Stimulated activated CD8-positive, alpha-beta memory T cell treated with anti-CD3 and anti-CD28 coated beads, Interleukin-4, amount 100 ng/mL, for 1 hour (primary cell): ENCODE measurements at regions not wholly inside any gene's neighbourhood (a gene's known extent, or its start where the extent isn't known, plus 50 kb on each side); places are given as distances from the start of the nearest gene placed in this dataset.
"Not testable (repeated sequence)": the region's sequence is repeated elsewhere in the genome, so short reads cannot be mapped to it uniquely, and the experiment has no call there.

Source experiments
- DNase-seq, 2 donors: peaks; one replicate each; pipeline ENCODE4 v3.0.0-alpha.2; 2020; ENCODE audit warnings: low read depth in 2 of 2, low spot score in 1 of 2

DNA sequence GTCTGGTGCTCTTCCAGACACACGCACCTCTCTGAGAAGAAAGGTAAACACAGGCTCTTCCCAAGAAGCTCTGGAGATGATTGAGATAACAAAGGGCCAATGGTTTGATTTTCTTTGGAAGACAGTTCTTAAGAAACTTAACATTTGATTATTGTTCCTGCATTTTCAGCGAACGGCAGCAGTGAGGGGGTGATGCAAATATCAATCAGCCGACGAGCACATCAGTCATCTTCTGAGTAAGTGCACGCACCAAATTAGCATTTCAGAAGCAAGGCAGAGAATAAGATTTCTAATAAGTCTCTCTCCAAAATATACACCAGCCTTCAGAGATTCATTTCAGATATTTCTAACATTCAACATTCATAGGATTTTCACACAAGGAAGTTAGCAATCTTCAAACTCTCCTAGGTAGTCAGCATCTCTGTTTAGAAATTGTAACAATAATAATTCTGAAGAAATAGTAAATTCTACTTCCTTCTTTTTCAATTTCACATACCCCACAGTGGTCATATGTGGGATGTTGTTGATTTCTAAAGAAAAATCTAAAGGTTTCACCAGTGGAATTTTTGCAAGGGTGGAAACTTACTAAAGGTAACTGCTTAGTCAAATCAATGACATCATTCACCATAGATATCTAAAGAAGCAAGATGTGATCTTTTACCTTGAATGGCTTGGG lies 250.3 kb downstream of the SEC61B start:
- DNase-seq, result no peak

DNA sequence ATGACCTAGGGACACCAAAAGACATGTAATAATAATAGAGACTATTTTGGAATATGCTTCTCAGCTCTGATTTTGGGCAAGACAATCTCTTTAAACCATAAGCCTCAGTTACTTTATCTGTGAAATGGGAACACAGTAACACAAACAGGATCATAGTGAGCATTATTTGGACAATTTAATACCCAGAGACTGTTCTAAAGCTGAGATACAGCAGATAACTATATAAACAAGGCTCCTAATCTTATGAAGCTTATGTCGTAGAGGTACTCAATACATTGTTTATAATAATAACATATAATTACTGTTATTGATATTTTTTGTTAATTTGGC lies 250.8 kb downstream of the SEC61B start:
- no peak for DNase-seq

DNA sequence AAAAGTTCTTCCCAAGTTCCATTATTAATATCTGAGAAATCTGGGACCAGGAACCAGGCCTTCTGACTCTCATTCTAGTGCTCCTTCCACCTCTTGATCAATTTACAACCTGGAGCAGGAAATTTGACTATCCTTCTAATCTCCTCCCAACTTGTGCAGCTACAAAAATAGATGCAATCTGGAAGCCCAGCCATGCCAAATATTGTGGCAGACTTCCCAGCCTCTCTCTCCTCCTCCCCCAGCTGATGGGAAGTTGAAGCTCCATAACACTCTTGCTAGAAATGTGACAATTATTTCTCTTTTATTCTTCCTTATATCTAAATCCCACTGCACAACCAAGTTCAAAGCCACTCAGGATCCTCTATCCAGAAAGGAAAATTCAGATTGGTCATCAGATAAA lies 252.1 kb downstream of the SEC61B start:
- DNase-seq, result no peak

DNA sequence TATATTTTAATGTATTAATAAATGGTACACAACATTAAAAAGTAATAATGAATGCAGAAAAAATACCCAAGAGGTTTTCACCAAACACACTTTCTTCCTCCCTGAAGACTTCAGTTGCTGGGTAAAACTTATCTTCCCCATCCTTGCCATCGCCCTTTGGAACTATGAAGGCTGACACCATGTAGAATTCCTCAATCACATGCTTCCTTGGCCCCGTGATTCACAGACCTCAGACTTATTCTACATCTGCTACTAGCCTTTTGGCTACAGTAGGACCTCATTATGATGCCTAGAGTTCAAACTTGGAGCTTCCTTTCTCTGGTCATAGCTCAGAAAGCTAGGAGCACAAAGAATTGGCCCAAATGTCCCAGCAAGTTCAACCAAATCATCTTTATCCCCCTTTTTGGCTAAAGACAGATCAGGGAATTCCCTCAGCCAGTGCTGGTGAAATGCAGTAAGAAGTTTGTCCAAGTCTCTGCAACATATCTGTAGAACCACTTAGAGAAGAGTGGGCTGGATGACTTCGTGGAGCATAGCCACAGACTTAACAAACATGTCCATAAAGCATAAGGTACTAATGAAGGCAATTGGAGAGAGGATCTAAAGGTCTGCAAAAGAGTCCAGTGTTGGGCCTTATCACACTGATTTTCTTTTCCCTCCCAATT lies 253.5 kb downstream of the SEC61B start:
- DNase-seq, result no peak

DNA sequence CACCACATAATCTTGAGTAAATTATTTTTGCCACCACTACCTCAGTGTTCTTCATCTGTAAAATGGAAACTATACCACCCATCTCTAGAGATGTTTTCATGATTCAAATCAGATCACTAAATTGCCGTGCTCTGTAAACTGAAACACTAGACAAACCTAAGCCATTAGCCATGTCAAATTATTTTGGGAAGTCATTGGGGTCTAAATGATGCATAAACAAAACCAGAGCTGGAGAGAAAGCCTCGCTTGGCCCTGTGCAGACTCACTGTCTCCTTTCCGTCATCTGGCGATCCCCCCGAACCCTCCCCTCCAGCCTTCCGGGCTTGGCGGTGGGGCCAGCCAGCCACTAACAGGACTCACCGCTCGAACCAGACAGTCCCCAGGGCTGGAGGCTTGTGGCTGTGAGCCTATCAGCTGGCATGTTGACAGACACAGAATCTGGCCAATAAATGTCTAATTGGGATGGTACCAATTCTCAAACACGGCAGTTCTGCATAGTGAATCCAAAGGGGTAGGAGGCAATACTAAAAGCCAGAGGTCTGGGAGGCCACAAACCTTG lies 256.5 kb downstream of the SEC61B start:
- no peak for DNase-seq

DNA sequence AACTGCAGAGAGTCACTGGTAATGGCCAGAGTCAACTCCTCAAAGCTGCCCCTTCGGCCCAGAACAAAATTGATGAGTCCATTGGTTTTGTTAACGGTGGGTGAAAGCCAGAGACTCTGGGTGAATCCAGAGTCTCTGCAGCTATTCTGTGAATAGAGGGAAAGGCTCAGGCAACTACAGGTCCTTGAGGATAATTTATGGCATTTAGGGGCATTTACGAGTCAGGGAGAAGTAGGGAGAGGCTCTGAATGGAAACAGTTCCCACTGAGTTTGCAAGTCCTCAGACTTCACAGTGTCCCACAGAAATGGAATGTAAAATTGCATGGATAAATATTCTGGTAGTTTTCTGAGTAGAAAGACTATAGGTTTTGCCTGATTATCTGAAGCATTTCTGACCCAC lies 257.8 kb downstream of the SEC61B start:
- no peak for DNase-seq

DNA sequence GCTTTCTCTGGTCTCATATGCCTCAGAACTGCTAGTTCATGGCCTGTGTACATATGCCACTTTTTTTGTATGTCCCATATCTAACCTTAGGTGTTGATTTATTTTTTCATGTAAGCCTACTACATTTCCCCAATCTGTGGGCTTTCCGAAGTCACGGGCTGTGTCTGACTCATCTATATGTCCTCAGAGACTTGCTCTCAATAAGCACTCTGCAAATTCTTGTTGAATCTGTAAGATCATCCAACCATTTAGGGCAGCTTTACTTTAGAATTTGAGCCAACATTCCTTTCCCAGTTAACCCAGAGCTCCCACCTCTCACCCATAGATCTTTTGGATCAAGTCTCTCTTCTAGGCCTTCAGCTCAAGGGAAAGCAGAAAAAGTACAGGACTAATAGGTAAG lies 263.4 kb downstream of the SEC61B start:
- no peak for DNase-seq

DNA sequence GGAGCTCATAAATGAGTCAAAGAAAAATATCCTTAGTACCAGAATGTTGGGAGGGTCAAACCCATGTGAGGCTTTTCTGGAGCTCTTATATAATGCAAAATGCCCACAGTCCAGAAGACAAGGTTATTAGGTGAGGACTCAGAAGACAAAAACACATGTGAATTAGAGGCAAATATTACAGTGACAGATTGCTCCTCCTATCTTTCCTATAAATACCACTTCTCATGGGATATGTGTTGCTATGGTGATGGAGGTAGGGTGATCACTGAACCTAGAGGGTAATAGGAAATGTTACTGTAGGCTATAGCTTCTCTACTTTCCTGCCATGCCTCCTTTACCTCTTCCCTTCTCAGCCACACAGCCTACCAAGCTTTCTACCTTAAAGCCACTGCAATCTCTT lies 264.6 kb downstream of the SEC61B start:
- no peak for DNase-seq

DNA sequence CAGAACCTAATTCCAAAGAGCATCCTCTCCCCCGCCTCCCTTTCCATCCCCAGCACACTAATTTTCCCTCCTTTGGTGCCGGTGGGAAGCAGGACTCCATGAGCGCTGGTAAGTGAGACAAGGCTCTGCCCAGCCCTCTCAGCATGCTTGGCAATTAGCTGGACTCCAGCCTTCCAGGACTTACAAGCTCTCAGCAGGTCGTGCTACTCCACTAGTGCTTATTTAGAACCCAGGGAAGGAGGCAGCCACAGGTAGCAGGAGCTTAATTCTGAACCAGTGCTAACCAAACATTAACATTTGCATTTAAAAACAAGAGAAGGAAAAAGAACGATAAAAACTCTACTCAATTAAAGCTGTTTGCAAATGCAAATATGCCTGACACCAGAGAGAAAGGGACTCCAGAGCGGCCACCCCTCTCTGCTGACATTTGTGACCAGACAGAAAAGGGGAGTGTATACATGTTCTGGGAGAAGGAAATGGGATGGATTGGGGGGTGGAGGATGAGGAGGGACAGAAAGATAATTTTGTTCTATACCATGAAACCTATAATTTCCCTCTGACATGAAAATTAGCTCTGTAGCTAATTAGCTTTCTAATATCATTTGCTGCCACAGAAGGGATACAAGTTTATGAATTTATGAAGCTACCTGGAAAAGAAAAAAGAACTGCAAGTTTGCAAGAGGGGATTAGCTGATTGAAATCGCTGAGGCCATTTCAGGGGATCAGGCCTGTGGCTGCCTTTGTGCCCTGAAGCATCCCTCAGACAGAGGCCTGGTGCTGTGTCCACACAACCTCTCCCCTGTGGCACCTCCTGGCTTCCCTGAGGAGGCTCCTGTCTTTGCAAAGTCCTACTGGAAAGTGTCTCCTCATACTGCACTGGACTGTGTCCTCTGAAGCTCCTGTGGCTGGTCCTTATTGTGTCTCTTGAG lies 266.3 kb downstream of the SEC61B start:
- DNase-seq, result no peak

DNA sequence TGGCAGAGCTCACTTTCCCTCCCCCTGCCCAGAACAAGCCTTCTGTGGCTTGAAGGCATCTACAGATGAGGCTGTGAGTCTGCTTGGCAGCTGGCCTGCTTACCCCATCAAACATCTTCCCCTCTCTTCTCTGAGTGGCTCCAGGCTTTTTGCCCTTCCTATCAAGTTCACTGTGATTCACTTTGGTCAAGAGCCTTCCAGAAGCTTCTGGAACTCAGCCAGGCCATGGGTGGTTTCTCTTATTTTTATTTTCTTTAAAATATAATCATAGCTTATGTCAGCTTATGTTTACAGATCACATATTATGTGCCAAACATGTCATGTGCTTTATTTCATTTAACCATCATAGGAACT lies 267.0 kb downstream of the SEC61B start:
- no peak for DNase-seq

DNA sequence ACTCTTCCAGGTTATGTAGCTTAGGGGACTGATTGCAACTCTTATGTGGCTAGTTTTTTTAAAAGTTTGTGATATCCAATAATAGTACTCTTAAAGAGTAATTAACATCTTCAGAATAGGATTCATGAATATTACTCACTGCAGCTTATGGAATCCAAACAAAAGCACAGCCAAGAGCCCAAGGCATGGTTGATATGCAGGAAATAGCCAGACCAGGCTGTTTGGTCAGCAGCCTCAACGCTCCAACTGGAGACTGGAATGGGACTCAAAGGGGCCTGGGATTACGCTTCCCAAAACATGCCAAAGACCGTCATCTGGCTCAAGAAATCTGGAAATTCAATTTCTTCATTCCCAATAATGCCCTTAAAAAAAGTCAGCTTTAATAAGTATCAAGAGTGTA lies 268.6 kb downstream of the SEC61B start:
- no peak for DNase-seq

DNA sequence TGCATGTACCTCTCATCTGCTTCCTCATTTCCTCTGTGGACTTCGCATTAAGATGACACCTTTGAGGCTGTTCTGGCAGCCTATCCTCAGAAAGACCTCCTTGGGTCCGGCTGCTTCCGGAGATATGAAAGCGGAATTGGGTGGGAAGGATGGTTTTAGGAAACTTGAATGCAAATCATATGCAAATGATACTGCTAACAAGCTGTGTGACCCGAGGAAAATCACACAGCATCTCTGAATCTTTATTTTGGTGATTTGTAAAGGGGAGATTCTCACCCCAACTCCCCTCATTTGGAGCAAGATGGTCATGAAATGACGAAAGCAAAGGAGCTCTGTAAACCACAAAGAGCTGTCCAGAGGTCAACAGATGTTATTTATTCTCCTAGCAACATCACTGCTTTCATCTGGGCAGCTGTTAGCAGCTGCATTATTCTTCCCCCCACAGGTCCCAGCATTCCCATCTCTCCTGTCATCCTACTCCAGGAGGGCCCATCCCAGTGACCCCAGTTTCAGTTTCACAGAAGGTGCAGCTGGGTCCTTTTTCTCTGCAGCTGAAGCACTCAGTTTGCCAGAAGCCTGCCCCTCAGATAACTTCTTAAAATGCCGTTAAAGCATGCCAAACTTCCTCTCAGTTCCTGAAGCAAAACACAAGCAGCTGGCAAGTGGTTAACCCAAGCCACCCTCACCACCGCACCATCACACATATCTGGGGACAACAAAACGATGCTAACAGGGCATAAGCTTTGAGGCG lies 269.5 kb downstream of the SEC61B start:
- no peak for DNase-seq

DNA sequence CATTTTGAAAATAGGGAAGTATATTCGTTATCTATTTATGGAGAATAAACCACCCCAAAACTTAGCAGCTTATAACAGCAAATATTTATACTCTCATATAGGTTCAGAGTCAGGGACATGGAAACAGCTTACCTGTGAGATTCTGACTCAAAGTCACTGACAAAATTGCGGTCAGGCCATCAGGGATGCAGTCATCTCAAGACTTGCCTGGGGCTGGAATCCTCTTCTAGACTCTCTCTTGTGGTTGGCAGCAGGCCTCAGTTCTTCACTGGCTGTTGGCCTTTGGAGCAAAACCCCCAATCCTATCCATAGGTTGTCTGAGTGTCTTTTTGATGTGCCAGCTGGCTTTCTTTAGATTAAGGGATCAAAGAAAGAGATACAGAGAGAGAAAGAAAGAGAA lies 275.6 kb downstream of the SEC61B start:
- DNase-seq, result no peak

DNA sequence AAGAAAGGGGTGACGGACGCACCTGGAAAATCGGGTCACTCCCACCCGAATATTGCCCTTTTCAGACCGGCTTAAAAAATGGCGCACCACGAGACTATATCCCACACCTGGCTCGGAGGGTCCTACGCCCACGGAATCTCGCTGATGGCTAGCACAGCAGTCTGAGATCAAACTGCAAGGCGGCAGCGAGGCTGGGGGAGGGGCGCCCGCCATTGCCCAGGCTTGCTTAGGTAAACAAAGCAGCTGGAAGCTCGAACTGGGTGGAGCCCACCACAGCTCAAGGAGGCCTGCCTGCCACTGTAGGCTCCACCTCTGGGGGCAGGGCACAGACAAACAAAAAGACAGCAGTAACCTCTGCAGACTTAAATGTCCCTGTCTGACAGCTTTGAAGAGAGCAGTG lies 276.9 kb downstream of the SEC61B start:
- DNase-seq, result not testable (repeated sequence)

DNA sequence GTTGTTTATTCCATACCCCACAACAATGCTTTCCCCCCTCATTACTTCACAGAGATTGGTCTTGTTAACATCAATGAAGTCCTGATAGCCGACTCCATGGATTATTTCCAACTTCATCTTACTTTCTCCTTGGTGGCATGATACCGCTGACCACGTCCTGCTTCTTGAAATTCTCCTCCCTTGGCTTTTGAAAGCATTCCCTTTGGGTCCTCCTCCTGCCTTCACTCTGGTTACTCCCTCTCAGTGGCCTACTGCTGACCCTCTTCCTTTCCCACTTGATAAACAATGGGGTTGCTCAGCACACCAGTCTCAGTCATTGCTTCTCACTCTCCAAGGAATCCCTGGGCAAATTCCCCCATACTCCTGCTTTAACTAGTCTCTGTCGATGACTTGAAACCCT lies 283.9 kb downstream of the SEC61B start:
- no peak for DNase-seq

DNA sequence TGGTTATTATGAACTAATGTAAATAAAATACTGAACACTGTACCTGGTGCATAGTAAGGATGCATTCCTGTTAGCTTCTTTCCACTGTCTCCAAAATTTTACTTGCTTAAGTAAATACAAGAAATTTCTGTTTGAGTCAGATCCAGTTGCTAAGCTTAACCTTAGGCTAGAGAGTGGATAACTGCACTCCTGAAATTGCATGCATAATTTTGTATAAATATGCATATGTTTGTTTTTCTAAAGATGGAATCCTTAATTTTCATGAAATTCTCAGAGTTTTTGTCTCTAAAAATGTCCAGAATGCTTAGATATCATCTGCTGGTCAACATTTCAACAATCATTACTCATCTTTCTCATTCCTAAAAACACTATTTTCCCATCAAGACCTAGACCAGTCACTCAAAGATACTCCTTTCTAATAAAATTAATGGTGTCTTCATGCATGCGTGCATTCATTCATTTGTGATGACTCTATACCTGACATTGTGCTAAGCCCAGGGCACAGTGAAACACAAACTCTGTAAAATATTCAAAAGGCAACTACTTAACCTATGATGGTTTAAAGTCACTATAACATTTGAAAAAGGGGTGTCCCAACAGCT lies 284.8 kb downstream of the SEC61B start:
- no peak for DNase-seq

DNA sequence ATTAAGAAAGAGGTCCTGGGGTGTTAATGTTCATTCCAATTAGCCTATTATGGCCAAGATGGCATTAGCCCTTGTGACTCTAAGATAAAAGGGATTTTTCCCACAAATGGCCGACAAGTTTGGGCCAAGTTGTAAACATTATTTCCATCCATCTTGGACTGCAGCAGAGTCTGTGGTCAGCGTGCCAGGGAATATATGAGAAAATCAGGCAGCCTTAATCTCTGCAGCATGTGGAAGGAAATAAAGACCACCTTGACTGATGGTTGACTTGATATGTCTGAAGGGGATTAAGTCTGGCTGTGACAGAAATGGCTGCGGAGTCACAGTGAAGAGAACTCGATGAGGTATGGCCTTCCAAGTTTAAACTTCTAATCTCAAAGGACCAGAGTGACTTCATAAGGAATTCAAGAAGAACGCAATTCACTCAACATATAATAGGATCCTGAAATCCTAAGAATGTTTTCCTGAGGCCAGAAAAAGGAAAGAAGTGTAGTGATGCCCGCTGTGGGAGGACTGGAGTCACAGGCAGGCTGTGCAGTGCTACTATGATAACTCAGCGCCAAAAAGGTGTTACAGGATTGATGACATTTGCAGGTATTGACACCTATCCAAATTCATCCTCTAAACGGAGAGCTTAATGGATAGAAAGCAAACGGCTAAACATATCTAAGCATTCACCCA lies 287.1 kb downstream of the SEC61B start:
- no peak for DNase-seq

DNA sequence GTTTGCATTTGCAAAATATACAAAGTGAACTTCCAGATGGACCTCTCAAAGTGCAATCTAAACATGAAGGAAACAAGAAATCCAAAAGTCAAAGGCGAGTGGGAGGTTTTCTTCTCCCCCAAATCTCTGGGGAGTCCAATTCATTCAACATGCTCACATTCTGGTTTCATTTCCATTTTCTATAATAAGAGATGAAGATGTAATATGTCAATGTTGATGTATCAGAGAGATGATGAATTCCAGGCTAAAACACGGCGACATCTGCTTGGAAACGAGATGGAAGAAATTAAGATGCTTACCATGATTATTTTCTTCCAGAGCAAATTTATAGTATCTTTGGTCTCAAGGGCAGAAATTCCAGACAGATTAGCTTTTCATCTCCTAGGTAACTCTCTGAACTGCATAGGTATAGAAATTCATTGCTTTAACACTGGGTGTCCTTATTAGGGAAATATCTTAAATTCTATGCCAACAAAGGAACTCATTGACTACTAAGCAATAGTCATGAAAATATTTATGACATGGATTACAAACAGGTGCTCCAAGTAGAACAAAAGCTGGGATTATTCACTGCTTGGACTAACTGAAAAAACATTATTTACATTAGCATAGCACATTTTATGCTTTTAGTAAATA lies 287.9 kb downstream of the SEC61B start:
- no peak for DNase-seq

DNA sequence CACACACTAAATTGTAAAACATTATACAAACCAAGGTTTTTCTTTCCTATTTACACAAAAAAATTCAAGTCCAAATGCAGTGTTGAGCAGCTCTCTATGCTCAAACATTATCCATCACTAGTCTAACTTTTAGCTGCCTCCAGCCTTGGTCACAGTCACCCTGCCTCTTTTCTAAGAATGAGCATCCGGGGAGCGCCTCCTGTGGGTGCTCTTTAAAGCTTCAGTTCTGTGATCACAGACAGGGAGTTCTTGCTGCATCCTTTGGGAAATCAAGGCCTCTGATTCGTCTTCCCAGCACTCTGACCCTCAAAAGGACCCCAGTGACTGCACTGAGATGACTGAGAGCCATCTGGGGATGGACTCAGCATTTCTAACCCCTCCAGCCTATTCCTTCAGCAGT lies 289.6 kb downstream of the SEC61B start:
- no peak for DNase-seq
